OCI-LY1 (cell line): ENCODE measurements at regions not wholly inside any gene's neighbourhood (a gene's known extent, or its start where the extent isn't known, plus 50 kb on each side); places are given as distances from the start of the nearest gene placed in this dataset.

Source experiments
- CTCF ChIP-seq: fragments of 200-600 bp; sonication (generic), shearing (Covaris generic); IDR thresholded peaks from 2 replicates; pipeline ENCODE4 v1.5.1; 2017; ENCODE audit warnings: mild to moderate bottlenecking, antibody characterized with exemption, low read length, moderate library complexity, mixed read lengths
- EZH2 ChIP-seq: fragments of 200-600 bp; sonication (generic), shearing (Covaris generic); IDR thresholded peaks from 2 replicates; pipeline ENCODE4 v1.8.0; 2017; ENCODE audit warnings: borderline replicate concordance, mixed run types, mild to moderate bottlenecking, antibody characterized with exemption, low read length, moderate library complexity, mixed read lengths

- TF ChIP-seq CTCF (no peak), EZH2 (no peak)
These were observed 152.7 kb downstream of the ADCYAP1 start for GRCh38 chr18:1057367-1057766.
